GM12891 (cell line): ENCODE measurements at regions not wholly inside any gene's neighbourhood (a gene's known extent, or its start where the extent isn't known, plus 50 kb on each side); places are given as distances from the start of the nearest gene placed in this dataset.
"Not testable (repeated sequence)": the region's sequence is repeated elsewhere in the genome, so short reads cannot be mapped to it uniquely, and the experiment has no call there.

Source experiments
- DNase-seq: peaks from one replicate; pipeline ENCODE4 v3.0.0; 2011; ENCODE audit warnings: low spot score; ENCODE audit not compliant: insufficient read length
- FAIRE-seq: peaks from 2 replicates; lab custom pipeline; 2011; peaks lifted over from hg19 to GRCh38; lab: Jason Lieb, UNC
- PAX5 ChIP-seq: IDR thresholded peaks from 2 replicates; pipeline ENCODE4 v1.6.1; 2011; ENCODE audit warnings: low read length, moderate library complexity, mild to moderate bottlenecking; ENCODE audit not compliant: insufficient read depth, severe bottlenecking
- POLR2A ChIP-seq: IDR thresholded peaks from 2 replicates; pipeline ENCODE4 v1.6.1; 2011; ENCODE audit warnings: low read depth, low read length, control low read depth
- POLR2AphosphoS5 ChIP-seq: IDR thresholded peaks from 2 replicates; pipeline ENCODE4 v1.6.1; 2011; ENCODE audit warnings: low read depth, low read length, control low read depth
- POU2F2 ChIP-seq: IDR thresholded peaks from 2 replicates; pipeline ENCODE4 v1.6.1; 2011; ENCODE audit warnings: low read depth, mild to moderate bottlenecking, control low read depth, low read length, moderate library complexity
- SPI1 ChIP-seq: IDR thresholded peaks from 2 replicates; pipeline ENCODE4 v1.6.1; 2011; ENCODE audit warnings: low read depth, low read length, control low read depth
- TAF1 ChIP-seq: IDR thresholded peaks from 2 replicates; pipeline ENCODE4 v1.6.1; 2011; ENCODE audit warnings: low read depth, low read length, control low read depth

GRCh38 chr3:75262661-75263060, 401.5 kb upstream of the FRG2C start:
- FAIRE-seq, result no peak
- TF ChIP-seq PAX5, result no peak
- no peak for TF ChIP-seq POU2F2
- no peak for TF ChIP-seq TAF1
- no peak for TF ChIP-seq POLR2AphosphoS5
- no peak for TF ChIP-seq POLR2A
- TF ChIP-seq SPI1, result no peak
- no peak for DNase-seq

DNA sequence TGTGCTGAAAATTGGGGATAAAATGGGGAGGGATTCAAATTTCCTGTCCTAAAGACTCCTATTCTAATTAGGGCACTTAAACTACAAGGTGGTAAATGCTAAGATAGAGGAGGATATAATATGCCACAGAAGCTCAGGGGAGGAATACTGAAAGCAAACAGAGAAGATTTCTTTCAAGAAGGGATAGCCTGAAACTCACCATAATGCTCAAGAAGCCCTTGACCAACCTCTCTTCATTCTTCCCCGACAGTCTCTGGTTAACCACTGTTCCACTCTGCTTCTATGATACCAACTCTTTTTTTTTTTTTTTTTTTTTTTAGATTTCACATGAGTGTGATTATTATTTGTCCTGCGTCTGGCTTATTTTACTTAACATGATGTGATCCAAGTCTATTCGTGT, 398.2 kb upstream of the FRG2C start:
- TF ChIP-seq SPI1, result no peak
- TF ChIP-seq POLR2AphosphoS5, result no peak
- TF ChIP-seq PAX5, result no peak
- no peak for TF ChIP-seq TAF1
- no peak for TF ChIP-seq POLR2A
- DNase-seq, result no peak
- no peak for FAIRE-seq

GRCh38 chr3:75268576-75268975, 395.6 kb upstream of the FRG2C start:
- not testable (repeated sequence) for DNase-seq, FAIRE-seq

GRCh38 chr3:75272237-75272636, 391.9 kb upstream of the FRG2C start:
- FAIRE-seq, DNase-seq: not testable (repeated sequence)

DNA sequence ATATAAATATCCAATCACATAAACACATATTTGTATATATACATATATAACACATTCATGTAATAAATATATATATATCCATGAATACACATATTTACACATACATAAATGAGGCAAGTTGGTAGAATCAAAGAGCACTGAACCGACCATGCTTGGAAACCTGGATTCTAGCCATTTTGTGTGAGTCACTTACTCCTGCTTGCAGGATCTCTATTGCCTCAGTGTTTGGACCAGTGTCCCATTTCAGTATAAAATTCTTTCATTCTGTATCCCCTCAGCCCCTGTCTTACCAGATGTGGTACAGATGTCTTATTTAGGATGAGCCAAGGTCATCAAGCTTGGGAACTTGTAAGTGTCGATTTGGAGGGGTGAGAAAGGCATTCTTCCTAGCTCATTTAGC, 391.4 kb upstream of the FRG2C start:
- DNase-seq (no peak), FAIRE-seq (no peak)
- TF ChIP-seq PAX5 (no peak), TAF1 (no peak), SPI1 (no peak), POLR2A (no peak), POU2F2 (no peak), POLR2AphosphoS5 (no peak)

DNA sequence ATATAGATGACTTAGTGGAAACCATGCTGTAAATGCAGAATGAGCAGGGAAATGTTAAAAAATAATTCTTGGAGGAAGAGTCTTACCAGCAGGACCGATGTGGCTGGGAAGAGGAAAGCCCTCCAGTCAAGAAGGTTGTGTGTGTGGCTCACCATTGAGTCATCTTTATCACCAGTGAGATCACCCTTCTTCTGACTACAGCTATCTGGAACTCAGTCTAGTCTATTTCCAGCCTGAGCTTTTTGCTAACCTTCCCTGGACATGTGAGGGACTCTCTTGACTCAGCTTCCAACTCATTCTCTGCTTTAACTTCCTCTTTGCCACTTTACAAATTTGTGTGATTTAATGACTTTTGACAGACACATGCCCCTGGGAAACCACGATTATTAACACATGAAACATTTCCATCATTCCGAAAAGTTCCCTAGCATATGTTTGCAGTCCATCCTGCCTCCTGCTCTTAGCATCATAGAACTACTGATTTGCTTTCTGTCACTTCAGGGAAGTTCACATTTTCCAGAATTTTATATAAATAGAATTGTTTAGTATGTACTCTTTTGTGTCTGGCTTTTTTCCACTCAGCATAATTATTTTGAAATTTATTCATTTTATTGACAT, 378.5 kb upstream of the FRG2C start:
- not testable (repeated sequence) for DNase-seq, FAIRE-seq

DNA sequence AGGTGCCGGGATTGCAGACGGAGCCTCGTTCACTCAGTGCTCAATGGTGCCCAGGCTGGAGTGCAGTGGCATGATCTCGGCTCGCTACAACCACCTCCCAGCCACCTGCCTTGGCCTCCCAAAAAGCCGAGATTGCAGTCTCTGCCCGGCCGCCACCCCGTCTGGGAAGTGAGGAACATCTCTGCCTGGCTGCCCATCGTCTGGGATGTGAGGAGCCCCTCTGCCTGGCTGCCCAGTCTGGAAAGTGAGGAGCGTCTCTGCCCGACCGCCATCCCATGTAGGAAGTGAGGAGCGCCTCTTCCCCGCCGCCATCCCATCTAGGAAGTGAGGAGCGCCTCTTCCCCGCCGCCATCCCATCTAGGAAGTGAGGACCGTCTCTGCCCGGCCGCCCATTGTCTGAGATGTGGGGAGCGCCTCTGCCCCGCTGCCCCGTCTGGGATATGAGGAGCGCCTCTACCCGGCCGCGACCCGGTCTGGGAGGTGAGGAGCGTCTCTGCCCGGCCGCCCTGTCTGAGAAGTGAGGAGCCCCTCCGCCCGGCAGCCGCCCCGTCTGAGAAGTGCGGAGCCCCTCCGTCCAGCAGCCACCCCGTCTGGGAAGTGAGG, 375.1 kb upstream of the FRG2C start:
- not testable (repeated sequence) for DNase-seq

GRCh38 chr3:75294124-75294523, 370.0 kb upstream of the FRG2C start:
- DNase-seq (peak; percentile 5), FAIRE-seq (peak; percentile 47)
- TF ChIP-seq SPI1, result no peak
- no peak for TF ChIP-seq POU2F2
- TF ChIP-seq POLR2A, result no peak
- no peak for TF ChIP-seq POLR2AphosphoS5
- no peak for TF ChIP-seq PAX5
- no peak for TF ChIP-seq TAF1

More for the DNA sequence above, 375.1 kb upstream of the FRG2C start:
- FAIRE-seq, result not testable (repeated sequence)

GRCh38 chr3:75295013-75295412, 369.1 kb upstream of the FRG2C start:
- no peak for FAIRE-seq
- TF ChIP-seq PAX5, result no peak
- TF ChIP-seq POU2F2, result no peak
- no peak for TF ChIP-seq POLR2AphosphoS5
- no peak for TF ChIP-seq SPI1
- TF ChIP-seq POLR2A, result no peak
- no peak for TF ChIP-seq TAF1
- DNase-seq, result no peak

DNA sequence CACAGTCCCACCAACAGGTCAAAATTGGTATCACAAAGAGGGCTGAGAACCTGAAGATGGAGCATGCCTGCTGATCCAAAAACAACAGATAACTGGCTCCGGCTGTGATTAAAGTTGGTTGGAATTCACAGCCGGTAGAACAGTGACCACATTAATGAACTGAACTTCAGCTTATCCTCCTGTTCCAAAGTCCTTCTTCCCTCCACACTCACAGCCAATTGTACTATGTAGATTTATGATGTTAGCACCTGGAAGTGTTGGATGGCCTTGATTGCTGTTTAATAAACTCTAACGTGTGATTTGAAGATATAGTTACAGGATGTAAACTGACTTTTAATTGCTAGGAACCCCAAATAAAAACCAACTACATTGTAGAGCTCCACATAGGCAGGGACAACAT, 367.3 kb upstream of the FRG2C start:
- FAIRE-seq, result no peak
- no peak for DNase-seq

GRCh38 chr3:75300606-75301005, 363.5 kb upstream of the FRG2C start:
- no peak for TF ChIP-seq SPI1
- no peak for TF ChIP-seq POLR2AphosphoS5
- no peak for TF ChIP-seq POLR2A
- TF ChIP-seq PAX5, result no peak
- no peak for TF ChIP-seq TAF1
- TF ChIP-seq POU2F2, result no peak
- FAIRE-seq, result no peak
- no peak for DNase-seq

More for the DNA sequence above, 367.3 kb upstream of the FRG2C start:
- no peak for TF ChIP-seq SPI1
- no peak for TF ChIP-seq TAF1
- TF ChIP-seq POLR2AphosphoS5, result no peak
- no peak for TF ChIP-seq PAX5
- no peak for TF ChIP-seq POLR2A
- no peak for TF ChIP-seq POU2F2

GRCh38 chr3:75301050-75301449, 363.1 kb upstream of the FRG2C start:
- DNase-seq, FAIRE-seq: not testable (repeated sequence)
